Renal cortical epithelial cell (primary cell): ENCODE measurements at regions not wholly inside any gene's neighbourhood (a gene's known extent, or its start where the extent isn't known, plus 50 kb on each side); places are given as distances from the start of the nearest gene placed in this dataset.
"Not testable (repeated sequence)": the region's sequence is repeated elsewhere in the genome, so short reads cannot be mapped to it uniquely, and the experiment has no call there.

Experiments used
- DNase-seq: peaks from one replicate; pipeline ENCODE4 v3.0.0-alpha.2; 2011; ENCODE audit warnings: low read depth

DNA sequence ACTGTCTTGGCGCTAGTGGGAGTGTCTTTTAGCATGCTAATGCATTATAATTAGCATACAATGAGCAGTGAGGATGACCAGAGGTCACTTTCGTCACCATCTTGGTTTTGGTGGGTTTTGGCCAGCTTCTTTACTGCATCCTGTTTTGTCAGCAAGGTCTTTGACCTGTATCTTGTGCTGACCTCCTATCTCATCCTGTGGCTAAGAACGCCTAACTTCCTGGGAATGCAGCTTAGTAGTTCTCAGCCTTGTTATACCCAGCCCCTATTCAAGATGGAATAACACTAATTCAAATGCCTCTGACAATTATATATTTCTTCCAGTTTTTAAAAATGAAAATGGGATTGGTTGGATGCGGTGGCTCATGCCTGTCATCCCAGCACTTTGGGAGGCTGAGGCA, 92.0 kb upstream of the TMTC4 start:
- not testable (repeated sequence) for DNase-seq

- DNase-seq: no peak
These were observed 90.3 kb upstream of the TMTC4 start for GRCh38 chr13:100764937-100765336.

DNA sequence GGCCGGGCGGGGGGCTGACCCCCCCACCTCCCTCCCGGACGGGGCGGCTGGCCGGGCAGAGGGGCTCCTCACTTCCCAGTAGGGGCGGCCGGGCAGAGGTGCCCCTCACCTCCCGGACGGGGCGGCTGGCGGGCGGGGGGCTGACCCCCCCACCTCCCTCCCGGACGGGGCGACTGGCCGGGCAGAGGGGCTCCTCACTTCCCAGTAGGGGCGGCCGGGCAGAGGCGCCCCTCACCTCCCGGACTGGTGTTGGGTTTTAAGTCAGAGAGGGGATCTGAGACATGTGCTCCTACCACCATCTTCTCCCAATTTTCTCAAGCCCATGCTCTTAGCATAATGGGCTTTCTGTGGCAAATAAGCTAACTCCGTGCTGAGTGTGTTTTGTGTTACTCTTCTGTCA, 87.5 kb upstream of the TMTC4 start:
- DNase-seq: not testable (repeated sequence)

DNA sequence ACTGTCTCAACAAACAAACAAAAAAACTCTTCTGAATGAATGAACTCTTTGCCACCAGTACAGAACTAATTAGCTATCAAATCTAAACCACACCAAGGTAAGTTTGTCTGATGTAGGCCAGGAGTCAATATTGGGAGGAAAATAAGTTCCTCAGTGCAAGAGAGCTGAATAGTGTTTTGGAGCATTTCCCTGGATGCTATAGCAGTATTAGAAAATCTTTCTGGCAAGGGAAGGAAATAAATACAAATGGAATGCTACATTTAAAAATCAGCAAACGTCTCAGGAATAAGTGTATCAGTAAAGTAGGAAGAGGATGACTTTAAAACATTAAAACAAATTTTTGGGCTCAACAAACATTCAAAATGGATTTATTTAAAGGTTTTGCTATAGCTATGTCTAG, 81.3 kb upstream of the TMTC4 start:
- peak; percentile 6 for DNase-seq

DNA sequence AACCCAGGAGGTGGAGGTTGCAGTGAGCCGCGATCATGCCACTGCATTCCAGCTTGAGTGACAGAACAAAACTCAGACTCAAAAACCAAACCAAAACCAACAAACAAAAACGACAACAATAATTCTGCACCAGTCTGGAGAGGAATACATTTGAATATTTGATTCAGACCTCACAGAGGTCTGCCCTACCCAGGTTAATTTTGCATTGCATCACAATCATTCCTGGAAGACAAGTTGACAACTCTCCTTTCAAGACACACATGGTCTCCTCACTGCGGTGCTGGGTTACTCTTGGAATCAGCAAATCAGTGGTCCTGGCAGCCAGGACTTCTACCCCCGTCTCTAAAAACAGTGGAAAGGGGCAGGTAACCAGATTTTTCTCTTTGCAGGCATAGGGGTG, 79.9 kb upstream of the TMTC4 start:
- no peak for DNase-seq

GRCh38 chr13:100753376-100753775, 78.8 kb upstream of the TMTC4 start:
- no peak for DNase-seq

DNA sequence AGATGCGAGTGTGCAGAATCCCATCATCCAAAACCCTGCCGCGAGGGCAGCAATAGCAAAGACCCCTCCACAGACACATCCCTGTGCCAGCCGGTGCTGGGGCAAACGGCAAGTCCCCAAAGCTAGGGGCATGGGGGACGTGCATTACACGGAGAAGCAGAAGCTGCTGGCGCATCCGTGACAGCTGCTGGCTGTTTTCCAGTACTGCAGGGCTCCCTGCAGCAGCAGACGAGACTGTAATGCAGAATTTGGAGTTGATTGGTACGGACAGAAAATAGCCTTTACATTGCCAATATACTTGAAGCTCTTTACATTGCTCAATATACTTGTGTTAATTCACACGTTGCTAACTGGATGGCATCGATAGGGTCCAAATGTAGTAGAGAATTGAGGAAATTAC, 77.2 kb upstream of the TMTC4 start:
- DNase-seq: no peak

DNA sequence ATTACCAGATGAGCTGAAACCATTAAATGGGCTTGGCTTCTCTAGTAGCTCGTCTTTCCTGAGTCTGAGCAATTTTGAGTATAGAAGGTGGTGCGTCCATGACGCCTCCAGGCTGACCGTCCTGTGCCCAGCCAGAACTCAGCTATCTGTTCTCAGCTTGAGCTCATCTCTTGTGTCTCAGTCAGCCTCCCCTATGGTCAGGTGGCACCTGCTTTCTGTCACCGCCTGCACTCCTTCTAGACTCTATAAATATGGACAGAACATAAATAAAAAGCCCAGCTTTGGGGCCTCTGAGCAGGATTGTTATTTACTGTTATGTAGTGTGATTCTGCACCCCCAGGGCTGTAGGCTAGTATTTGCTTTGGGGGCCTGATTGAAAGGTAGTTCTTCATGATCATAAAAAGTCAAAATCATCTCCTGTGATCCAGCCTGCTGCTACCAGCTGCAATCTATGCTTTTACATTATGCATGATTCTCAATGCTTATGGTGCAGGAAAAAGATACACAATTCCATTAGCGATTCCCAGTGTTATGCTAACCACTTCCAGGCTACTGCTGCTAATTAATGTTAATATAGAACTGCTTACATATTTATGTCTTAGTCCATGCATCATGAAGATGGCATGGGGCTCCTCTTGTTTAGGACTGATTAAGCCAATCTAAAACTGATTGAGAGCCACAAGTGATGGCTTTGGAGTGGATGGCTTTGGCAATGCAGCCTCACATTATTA, 72.5 kb upstream of the TMTC4 start:
- no peak for DNase-seq

DNA sequence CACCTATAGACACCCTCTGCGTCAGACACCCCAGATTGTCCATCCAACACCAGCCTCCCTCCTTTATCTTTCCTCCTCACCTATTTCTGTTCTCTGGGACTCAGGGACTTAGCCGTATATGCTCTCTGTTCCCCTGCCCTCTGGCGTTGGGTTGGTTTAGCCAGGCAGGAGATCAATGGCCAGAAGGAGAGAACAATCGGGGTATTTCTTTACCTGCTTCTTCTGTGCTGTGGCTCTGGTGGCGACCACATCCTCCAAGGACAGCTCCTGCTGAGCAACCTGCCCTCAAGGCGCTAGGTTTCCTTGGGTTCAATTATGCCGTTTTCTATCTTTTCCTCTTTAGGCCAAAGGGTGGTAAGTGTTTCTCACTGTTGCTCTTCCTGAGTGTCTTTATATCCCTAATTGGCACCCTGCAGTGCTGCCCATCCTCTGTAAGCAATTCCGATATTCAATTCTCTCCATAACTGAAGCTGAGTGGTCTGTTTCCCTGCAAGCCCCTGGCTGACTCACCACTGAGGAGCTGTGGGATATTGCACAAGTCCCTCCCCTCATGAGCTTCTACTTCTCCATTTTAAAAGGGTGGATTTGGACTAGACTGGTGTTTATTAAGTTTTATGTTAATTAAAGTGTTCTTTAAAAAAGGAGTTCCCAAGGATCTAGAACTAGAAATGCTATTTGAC, 63.7 kb upstream of the TMTC4 start:
- no peak for DNase-seq

GRCh38 chr13:100735494-100735893, 60.9 kb upstream of the TMTC4 start:
- DNase-seq: no peak

- DNase-seq: no peak
These were observed 59.7 kb upstream of the TMTC4 start for GRCh38 chr13:100734194-100734720.

DNA sequence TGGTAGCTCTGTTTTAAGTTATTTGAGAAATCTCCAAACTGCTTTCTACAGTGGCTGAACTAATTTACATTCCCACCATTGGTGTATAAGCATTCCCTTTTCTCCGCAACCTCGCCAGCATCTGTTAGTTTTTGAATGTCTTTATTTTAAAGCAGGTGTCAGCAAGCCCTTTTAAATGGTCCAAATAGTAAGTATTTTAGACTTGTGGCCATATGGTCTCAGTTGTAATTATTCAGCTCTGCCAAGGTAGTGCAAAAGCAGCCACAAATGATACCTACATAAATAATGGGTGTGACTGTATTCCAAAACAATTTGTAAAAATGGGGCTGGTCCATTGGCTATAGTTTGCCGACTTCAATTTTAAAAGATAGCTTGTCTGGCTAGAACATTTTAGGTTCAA, 58.7 kb upstream of the TMTC4 start:
- no peak for DNase-seq

- no peak for DNase-seq
These were observed 53.6 kb upstream of the TMTC4 start for GRCh38 chr13:100728201-100728600.

DNA sequence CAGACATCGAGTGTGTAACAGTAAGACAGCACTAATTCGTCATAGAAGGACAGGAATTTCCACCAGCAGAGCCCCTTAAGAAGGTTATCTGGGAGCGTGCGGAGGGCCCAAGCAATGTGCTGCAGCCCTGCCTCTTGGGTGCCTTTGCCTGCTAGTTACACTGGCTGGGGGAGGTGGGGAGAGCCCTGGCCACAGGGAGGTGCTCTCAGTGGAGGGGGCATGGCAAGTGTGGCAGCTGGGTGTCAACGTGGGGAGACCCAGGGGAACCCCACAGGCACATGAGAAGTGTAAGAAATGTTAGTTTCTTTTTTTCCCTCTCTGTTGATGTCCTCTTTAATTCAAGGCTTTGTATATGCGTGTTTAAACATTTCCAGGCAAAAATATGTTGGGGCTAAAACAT, 50.9 kb upstream of the TMTC4 start:
- no peak for DNase-seq

DNA sequence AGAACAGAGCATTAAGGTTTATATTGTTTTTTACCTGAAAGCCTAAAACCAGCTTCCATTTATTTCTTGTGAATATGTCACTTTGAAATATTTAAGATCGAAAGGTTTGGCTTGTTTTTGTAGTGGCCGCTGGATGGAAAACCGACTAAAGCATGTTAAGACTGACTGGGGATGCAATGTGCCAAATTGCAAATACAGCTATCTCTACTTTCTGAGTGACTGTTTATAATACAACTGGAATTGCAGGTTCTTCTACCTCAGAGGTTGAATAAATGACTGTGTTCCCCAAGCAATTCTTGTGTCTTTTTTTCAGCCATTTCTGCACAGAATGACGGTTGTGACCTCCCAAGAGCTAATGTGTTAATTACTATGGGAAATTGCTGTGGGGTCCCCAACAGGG, 50.0 kb upstream of the TMTC4 start:
- DNase-seq: no peak
